HG03575 (cell line): ENCODE measurements at regions not wholly inside any gene's neighbourhood (a gene's known extent, or its start where the extent isn't known, plus 50 kb on each side); places are given as distances from the start of the nearest gene placed in this dataset.

Experiments
- ATAC-seq: cut with Tn5 transposase; IDR thresholded peaks from one replicate; pipeline ENCODE4 v1.9.1; 2021; ENCODE audit not compliant: unreplicated experiment, insufficient number of reproducible peaks, low FRiP score; ENCODE audit errors: extremely low read depth

DNA sequence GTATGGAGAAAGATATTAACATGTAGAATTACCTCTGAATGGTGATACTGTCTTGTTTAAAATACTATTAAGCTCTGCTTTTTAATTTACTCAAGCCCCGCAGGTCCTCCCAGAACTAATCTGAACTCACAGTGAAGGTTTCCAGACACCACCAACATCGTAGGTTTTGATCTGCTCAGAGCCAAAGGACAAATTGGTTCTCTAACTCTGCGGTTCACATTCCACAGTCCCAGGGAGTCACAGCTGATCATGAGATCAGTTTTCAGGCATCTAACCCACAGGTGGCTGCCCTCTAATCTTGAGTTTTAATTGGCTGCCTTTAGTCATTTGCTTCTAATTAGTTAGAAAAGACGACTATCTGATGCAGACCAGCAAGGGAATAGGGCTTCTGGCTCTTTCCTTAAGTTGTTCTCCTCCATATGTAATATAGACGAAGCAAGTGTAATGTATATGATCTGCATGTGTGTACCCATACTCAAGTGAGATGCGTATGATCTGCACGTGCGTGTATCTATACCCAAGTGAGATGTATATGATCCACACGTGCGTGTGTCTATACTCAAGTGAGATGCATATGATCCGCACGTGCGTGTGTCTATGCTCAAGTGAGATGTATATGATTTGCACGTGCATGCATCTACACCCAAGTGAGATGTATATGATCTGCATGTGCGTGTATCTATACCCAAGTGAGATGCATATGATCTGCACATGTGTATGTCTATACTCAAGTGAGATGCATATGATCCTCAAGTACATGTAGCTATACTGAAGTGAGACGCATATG is 331.5 kb upstream of the NPVF start:
- ATAC-seq: no peak

DNA sequence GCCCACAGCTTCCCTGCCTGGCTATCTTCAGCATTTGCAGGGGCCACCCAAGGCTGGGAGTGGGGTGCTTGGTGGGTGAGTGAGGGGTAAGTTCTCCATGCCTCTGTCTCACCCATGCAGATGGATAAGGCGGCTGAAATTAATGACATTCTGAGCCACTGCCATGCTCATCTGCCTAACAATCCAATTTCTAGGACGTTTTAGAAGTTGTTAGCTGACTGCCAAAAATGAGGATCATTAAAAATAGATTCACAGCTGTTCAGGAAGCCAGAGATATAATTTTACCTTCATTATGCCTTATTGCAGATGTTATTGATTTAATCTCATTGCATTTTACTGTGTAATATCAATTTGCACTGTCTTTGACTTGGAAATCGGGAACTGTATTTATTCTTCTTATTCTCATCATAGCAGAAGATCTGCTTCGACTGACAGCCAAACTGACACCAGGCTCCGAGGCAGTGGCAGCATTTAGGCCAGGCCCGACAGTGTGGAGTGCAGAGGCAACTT is 334.4 kb upstream of the NPVF start:
- no peak for ATAC-seq

DNA sequence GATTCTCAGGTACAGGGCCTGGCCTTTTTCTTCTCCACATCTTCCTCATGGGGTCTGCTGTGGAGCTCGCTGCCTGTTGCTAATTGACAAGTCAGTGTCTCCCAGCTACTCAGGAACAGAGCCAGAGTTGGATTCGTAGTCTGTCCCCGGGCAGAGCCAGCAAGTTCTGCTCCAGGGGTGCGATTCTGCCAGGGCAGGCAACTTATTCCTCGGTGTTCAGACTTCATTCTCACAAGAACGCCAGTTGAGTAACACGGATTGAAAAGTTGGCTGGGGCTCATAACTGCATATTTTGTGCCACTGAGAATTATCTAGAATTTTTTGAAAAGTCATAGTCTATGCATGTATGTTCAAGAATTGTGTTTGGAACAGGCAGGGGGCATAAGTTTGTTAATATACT is 336.7 kb upstream of the NPVF start:
- no peak for ATAC-seq

DNA sequence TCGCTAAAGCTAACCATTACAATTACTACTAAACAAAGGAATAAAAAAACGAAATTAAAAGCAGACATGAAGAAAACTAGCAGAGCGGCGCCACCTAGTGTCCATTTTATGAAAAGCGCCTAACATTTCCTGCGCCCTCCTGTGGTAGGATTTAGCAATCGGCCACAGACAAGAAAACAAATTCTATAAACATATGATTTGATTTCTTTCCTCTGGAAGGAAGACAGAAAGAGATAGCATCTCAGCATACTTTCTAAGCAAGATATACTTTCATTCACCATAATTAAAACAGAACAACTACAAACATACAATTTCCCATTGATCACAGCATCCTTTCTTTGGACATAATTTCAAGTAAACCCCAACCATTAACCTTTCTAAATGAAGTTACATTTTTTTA is 337.7 kb upstream of the NPVF start:
- no peak for ATAC-seq

DNA sequence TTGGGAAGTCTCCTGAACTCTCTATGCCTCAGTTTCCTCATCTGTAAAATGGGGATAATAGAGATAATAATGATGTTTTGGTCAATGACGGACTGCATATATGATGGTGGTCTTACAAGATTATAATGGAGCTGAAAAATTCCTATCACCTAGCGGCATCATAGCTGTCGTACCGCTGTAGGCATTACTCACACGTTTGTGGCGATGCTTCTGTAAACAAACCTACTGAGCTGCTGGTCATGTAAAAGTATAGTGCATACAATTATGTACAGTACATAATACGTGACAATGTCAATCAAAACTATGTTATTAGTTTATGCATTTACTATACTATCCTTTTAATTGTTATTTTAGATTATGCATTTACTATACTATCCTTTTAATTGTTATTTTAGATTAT is 339.1 kb upstream of the NPVF start:
- ATAC-seq: no peak

DNA sequence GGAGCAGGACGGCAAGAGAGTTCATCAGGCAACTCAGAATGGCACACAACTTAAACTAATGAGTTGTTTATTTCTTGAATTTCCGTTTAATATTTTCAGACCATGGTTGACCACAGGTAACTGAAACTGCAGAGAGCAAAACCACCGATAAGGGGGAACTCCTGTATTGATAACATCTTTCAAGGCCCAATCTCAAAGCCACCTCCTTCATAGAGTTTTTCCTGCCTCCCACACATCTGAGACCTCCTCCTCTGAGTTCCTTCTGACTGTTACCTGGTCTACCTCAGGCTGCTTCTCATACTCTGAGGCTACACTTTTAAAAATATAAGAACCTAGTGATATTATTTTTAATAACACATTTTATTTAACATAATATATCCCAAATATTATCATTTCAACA is 341.5 kb upstream of the NPVF start:
- no peak for ATAC-seq

DNA sequence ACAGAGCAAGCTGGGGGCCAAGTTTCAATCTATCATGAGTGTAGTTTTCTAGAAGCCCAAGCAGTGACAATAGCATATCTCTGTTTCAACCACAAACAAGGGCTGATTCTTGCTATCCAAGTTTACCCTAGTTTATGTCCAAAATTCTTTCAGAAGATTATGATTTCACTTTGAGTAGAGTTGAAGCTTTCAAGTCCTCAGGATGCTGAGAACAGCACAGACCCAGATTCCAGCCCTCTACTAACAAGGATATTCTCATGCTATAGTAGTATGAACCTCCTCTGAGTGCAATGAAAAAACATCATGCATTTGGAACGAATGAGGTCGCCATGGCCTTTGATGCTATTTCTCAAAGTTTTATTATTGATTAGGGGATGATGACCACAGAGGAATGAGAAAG is 344.1 kb upstream of the NPVF start:
- no peak for ATAC-seq

DNA sequence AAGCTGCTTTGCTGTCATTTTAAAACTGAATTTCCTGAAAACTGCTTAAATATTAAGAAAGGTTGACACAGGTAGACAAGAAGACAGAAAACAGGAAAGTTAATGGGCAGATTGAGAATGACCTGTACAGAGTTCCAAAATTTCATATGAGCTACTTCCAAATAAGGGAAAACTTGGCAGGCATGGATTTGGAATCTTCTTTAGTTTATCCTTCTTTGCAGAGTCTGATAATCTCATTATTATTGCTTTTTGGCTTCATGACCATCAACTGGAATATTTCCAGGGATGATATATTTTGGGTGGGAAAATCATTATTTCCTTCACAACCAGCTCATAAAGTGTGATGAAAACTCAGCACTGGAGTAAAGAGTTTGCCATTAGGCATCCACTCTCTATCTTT is 346.5 kb upstream of the NPVF start:
- ATAC-seq: no peak

DNA sequence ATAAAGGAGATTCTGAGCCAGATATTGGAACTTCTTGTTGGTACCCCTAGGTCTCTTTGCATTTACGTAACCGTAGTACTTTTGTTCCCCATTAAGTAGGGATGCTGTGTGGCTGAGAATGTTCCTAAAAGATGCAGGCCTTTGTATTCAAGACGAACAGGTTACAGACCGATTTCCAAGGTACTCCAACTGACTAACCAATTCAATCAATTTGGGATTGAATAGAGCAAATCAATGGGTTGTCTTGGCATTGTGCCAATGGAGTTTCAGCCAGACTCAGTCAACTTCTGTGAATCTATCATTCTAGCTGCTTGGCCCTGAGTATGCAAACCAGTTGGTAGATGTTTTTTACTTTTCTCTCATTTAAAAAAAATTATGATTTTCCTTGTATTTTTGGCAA is 347.3 kb upstream of the NPVF start:
- ATAC-seq: no peak

DNA sequence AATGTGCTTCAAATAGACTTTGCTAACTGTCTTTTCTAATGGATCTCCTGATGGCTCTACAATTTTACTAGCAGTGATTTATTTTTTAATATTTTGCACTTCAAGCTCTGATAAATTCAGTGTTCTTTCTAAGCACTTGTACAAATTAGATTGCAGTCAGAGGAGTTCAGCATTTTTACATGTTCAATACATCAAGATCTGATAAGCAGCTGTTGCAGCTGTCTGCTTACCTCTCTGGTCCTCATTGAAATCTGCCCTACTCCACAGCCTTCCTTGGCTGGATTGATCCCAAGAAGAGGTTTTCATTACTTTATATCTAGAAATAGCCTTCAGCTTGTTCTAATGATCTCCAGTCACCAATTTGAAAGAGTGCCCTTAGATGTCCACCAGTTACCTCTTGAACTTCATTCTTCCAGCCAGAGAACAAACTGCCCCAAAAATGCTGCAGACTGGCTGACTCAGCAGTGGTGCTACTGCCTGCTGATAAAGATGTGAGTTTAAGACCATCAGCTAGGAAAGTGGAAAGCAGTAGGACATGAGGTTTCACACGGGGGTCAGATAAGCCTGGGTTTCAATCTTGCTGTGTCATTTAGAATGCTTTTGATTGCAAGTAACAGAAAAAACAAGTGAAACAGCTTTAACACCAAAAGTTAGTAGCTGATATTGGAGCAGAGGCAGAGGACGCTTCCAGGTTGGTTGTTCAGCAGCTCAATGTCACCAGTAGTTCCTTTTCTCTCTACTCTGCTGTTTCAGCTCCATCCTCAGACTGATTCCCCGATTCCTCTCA is 350.9 kb upstream of the NPVF start:
- ATAC-seq: no peak

DNA sequence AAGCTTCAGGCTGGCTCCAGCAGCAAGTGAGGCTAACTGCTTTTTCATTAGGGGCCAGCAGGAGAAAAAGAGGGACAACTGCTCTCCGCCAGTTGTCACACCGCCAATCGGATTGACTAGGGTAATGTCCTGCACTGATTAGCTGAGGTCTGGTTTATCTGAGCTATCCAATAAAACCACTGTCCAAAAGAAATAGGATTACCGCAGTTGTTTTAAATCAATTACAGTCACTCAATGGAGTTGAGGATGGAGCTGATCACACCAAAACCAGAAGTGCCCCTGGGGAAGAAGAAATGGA is 351.4 kb upstream of the NPVF start:
- no peak for ATAC-seq

DNA sequence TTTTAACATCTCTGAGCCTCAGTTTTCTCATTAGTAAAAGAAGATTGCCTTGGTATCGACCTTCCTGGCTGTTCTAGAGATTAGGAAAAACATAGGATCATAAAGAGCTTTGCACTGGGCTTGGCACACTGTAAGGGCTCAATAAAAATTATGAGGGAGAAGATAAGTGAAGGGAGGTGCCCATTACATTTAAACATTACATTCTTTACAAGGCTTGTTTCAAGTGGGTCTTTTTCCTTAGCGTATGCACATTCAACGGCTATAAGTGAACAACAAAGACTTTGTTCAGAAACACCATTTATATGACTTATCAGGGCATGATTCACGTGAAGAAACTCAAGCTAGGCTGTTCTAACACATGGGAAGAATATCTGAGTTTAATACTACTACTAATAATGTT is 351.9 kb upstream of the NPVF start:
- ATAC-seq: no peak

DNA sequence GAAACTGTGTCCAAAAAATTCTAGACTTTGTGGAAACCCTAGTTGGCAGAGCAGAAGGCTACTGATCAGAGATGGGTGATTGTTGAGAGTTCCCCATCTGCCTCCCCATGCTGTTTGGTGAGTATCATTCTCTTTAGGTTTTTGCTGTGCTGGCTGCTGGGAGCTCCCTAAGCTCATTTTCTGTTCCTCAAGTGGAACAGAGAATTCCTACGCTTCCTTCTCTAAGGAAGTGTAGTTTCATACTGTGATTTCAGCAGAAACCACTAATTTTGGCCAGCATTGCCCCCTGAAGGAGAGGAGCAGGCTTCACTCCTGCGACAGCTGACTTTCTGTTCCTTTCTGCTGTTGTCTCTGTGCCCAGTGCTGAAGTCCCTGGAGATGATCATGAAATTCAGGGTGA is 355.3 kb upstream of the NPVF start:
- no peak for ATAC-seq

DNA sequence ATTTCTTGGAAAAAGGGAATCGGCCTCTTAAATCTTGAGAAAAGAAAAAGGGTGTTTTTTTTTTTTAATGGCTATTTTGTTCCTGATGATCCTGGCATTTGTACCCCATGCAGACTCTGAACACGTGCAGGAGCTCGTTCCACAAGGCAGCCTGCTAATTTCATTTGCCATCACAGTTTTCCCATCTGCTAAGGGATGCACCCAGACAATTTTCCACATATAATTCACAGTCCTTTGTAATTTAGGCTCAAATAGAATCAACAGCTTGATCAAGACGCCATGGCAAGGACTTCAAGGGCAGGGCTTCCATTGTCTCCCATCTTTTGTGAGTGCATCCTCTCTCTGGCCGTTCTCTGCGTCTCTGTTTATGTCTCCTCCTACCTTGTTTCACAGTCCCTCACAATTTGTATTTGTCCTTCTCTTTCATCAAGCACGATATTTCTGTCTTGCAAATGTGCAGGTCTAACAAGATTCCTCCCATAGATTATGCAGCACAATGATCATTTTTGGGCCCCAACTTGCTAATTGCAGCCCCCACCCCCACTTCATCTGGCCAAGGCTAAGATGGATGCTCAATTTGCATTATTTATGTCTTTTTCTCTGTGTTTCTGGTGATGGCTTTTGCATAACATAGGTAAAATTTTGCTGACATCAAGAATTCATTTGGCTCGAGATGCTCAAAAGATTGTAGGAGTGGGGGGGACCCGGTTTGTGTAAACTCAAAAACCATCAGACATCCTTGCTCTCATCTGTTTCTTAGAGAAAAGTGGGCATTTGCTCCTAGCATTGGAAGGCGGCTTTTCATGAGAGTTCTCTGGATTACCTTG is 356.0 kb upstream of the NPVF start:
- no peak for ATAC-seq

DNA sequence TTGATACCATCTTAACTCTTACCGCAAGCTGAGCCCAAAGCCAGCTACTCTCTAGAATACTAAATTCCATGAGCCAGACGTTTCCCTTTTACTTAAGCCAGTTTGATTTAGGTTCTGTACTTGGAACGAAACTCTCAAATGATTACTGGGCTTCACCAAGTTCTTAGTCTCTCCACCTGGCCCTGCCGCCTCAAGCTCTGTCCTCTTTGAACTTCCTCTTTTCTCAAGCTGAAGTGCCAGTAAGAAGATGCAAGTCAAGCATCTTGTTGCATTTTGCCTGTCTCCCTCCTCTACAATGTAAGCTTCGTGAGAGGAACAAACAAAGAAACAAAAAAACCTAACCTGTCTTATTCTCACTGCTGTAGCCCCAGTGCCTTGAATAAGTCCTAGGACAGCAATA is 358.2 kb upstream of the NPVF start:
- ATAC-seq: no peak

DNA sequence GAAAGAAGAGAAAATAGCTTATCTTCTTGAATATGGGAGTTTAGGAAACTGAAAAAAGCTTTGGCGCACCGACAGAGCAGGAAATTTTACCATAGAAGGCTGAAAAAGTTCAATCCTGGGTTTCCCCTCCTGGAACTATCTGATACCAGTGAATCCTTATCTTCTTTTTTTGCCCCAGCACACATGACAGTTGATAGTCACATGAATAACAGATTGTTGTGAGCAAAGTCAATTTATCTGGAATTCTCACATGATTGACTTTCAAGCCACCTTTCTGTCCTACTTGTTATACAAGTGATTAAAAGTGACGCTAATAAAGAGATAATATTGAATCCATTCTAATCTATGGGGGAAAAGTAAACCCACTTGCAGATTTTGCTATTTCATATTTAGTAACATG is 365.8 kb upstream of the NPVF start:
- ATAC-seq: no peak

DNA sequence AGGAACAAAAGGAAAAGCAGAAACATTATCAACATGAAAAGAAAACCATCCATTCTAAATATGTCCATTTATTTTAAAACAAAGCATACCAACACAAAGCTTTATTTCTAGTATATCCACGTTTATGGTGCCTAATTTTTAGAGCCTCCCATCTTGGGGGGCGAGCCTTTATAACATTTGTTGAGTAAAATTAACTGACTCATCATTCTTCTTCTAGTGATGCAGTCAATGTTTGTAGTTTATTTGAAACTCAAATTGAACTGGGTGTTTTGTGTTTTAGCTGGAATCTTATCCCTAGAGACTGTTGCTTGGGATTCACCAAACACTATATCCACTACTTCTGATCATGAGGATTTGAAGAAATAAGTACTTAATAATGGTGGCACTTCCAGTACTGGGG is 366.4 kb upstream of the NPVF start:
- ATAC-seq: no peak

DNA sequence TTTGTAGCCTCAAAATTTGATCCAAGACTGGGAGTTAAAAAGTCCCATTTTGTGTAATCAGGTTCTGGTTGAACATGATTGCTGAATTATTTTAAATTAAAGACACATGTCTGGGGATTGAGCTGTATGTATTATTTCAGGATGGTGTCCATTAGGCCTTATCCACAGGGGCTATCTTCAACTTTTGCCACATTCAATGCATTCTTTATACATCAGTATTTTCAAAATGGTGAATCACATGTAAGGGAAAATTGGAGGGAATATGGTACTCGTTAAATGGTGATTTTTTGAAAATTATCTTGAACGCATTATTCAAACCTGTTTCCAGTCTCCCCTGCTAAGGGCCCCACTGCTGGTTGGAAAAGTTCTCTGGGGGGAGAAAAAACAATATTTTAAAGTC is 367.7 kb upstream of the NPVF start:
- no peak for ATAC-seq

DNA sequence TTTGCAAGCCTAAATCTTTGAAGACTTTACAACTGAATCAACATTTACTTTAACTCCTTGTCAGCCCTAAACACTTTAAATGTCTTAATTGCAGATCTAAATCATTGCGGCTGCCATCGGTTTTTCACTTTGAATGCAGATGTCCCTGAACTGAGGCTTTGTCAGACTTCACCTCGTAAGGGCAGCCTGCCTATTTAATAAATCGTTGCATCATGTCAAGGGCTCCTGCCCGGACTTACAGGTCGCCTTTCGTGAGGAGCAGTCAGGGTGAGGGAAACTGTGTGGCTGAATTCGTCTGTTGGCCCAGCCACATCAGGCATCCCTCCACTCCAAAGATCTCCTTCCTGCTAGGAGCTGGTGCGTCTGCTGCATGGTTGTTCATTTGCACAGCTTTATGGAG is 368.2 kb upstream of the NPVF start:
- no peak for ATAC-seq

DNA sequence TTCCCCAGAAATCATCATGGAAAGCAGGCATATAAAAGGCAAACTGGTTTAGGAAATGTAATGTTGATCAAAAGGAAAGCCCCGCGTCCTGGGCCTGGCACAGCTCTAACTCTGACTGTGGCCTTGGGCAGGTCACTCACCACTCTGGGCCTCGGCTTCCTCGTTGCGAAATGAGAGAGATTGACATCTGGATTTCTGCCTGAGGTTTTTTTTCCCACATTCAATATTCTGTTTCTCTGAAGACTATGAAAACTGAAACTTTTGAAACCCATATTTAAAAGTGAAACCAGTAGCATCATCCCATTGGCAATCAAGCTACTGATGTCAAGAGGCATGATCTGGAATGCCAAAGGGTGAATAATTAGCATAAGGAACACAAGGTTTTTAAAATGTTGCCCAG is 369.7 kb upstream of the NPVF start:
- no peak for ATAC-seq
